ENCODE measurements at regions not wholly inside any gene's neighbourhood (a gene's known extent, or its start where the extent isn't known, plus 50 kb on each side); places are given as distances from the start of the nearest gene placed in this dataset.

DNA sequence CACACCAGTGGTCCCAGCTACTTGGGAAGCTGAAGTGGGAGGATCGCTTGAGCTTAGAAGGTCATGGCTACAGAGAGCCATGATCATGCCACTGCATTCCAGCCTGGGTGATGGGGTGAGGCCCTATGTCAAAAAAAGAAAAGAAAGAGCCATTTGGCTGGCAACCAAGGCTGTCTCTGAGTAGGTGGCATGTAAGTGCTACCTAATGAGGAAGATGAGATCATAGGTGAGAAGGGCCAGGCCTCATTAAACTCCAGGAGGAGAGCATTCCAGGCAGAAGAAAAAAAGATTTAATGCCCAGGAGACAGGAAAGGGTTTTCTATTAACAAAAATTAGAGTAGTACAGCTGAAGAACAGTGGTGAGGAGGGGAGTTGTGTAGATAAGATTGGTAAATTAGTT, 103.4 kb upstream of the ZNF678 start:
- no peak for ATAC-seq
- in situ Hi-C loops (cut with HindIII; ENCODE audit: low pct_unique_long_range_greater_than_20kb, low sequenced_read_pairs), result no loop called here
- POLR2A ChIA-PET, result no interaction called here

DNA sequence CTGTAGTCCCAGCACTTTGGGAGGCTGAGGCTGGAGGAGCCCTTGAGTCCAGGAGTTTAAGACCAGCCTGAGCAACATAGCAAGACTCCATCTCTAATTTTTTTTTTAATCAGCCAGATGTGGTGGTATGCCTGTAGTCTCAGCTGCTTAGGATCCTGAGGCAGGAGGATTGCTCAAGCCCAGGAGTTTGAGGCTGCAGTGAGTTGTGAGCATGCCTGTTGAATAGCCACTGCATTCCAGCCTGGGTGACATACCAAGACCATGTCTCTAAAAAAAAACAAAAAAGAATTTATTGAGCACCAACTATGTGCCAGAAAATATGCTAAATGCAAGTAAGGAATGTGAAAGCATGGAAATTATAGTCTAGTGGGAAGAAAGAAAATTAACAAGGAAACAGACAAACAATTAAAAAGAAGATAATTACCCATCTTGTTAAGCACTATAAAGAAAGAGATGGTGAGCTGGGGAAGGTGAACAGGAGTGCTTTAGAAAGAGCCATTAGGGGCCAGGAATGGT, 104.0 kb upstream of the ZNF678 start:
- no peaks in the 10 kb centered on the region for H3K9me3 ChIP-seq (ENCODE audit: control insufficient read depth, insufficient read depth, low read depth, low read length)
- POLR2A ChIA-PET, result no interaction called here
- TF ChIP-seq, protein P1, sequence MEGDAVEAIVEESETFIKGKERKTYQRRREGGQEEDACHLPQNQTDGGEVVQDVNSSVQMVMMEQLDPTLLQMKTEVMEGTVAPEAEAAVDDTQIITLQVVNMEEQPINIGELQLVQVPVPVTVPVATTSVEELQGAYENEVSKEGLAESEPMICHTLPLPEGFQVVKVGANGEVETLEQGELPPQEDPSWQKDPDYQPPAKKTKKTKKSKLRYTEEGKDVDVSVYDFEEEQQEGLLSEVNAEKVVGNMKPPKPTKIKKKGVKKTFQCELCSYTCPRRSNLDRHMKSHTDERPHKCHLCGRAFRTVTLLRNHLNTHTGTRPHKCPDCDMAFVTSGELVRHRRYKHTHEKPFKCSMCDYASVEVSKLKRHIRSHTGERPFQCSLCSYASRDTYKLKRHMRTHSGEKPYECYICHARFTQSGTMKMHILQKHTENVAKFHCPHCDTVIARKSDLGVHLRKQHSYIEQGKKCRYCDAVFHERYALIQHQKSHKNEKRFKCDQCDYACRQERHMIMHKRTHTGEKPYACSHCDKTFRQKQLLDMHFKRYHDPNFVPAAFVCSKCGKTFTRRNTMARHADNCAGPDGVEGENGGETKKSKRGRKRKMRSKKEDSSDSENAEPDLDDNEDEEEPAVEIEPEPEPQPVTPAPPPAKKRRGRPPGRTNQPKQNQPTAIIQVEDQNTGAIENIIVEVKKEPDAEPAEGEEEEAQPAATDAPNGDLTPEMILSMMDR (IDR thresholded peaks at IDR 0.05), result no peak
- peaks cover 8% of the 10 kb centered on the region; the same call in 1 of the 2 replicates for H3K27me3 ChIP-seq (ENCODE audit: control insufficient read depth, insufficient read depth, low read length)
- BruUV-seq (replicated peaks), result no TSS peak
- in situ Hi-C loops (cut with HindIII; ENCODE audit: low pct_unique_long_range_greater_than_20kb, low sequenced_read_pairs), result no loop called here
- ATAC-seq, result no peak
- no peaks in the 10 kb centered on the region for H3K36me3 ChIP-seq (ENCODE audit: control insufficient read depth, insufficient read depth, low read length)
- CTCF ChIA-PET, result no interaction called here
- intact Hi-C loops (cut with micrococcal nuclease; ENCODE audit: unreplicated experiment), result no loop called here
- no peaks in the 10 kb centered on the region for H3K4me1 ChIP-seq (ENCODE audit: control insufficient read depth, insufficient read depth, low read length)
- no peak for DNase-seq (ENCODE audit: low read depth, low spot score)
- no peak overlapping the region for H3K4me3 ChIP-seq (ENCODE audit: low read depth in 2 of 2, low read length in 2 of 2)
- no peak overlapping the region for H3K27ac ChIP-seq (ENCODE audit: low read length)

More for the DNA sequence above, 103.4 kb upstream of the ZNF678 start:
- TF ChIP-seq TCF7L2 (IDR thresholded peaks at IDR 0.05; ENCODE audit: low read depth, low read length) (no peak), POLR2AphosphoS5 (IDR thresholded peaks at IDR 0.05; ENCODE audit: low read depth, low read length) (no peak), SIN3A (IDR thresholded peaks at IDR 0.05; ENCODE audit: borderline replicate concordance, insufficient read depth, low read depth, low read length) (no peak)
- TF ChIP-seq, protein P1 (IDR thresholded peaks at IDR 0.05), result no peak
- TF ChIP-seq, protein P2, sequence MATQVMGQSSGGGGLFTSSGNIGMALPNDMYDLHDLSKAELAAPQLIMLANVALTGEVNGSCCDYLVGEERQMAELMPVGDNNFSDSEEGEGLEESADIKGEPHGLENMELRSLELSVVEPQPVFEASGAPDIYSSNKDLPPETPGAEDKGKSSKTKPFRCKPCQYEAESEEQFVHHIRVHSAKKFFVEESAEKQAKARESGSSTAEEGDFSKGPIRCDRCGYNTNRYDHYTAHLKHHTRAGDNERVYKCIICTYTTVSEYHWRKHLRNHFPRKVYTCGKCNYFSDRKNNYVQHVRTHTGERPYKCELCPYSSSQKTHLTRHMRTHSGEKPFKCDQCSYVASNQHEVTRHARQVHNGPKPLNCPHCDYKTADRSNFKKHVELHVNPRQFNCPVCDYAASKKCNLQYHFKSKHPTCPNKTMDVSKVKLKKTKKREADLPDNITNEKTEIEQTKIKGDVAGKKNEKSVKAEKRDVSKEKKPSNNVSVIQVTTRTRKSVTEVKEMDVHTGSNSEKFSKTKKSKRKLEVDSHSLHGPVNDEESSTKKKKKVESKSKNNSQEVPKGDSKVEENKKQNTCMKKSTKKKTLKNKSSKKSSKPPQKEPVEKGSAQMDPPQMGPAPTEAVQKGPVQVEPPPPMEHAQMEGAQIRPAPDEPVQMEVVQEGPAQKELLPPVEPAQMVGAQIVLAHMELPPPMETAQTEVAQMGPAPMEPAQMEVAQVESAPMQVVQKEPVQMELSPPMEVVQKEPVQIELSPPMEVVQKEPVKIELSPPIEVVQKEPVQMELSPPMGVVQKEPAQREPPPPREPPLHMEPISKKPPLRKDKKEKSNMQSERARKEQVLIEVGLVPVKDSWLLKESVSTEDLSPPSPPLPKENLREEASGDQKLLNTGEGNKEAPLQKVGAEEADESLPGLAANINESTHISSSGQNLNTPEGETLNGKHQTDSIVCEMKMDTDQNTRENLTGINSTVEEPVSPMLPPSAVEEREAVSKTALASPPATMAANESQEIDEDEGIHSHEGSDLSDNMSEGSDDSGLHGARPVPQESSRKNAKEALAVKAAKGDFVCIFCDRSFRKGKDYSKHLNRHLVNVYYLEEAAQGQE (IDR thresholded peaks at IDR 0.05; ENCODE audit: insufficient read depth in 1 of 2, low read depth in 2 of 2, low read length in 1 of 2), result no peak
- CTCF ChIA-PET, result no interaction called here
- DNase-seq (ENCODE audit: low read depth, low spot score), result no peak
- no peak overlapping the region for H3K4me3 ChIP-seq (ENCODE audit: low read depth in 2 of 2, low read length in 2 of 2)
- no peaks in the 10 kb centered on the region for H3K9me3 ChIP-seq (ENCODE audit: control insufficient read depth, insufficient read depth, low read depth, low read length)
- intact Hi-C loops (cut with micrococcal nuclease; ENCODE audit: unreplicated experiment), result no loop called here
- no peaks in the 10 kb centered on the region for H3K4me1 ChIP-seq (ENCODE audit: control insufficient read depth, insufficient read depth, low read length)
- no peak overlapping the region for H3K27ac ChIP-seq (ENCODE audit: low read length)
- BruUV-seq (replicated peaks), result no TSS peak
- no peaks in the 10 kb centered on the region for H3K36me3 ChIP-seq (ENCODE audit: control insufficient read depth, insufficient read depth, low read length)
- H3K27me3 ChIP-seq (ENCODE audit: control insufficient read depth, insufficient read depth, low read length), result peaks cover 7% of the 10 kb centered on the region; the same call in 1 of the 2 replicates
